HCT116 (cell line): ENCODE measurements at regions not wholly inside any gene's neighbourhood (a gene's known extent, or its start where the extent isn't known, plus 50 kb on each side); places are given as distances from the start of the nearest gene placed in this dataset.

ENCODE experiments used
- EGR1 ChIP-seq: IDR thresholded peaks from 2 replicates; pipeline ENCODE4 v1.6.1; 2012; ENCODE audit warnings: low read depth
- POLR2AphosphoS5 ChIP-seq: IDR thresholded peaks from 2 replicates; pipeline ENCODE4 v1.6.1; 2011; ENCODE audit warnings: mild to moderate bottlenecking, low read depth, low read length, moderate library complexity
- SIN3A ChIP-seq: IDR thresholded peaks from 2 replicates; pipeline ENCODE4 v1.6.1; 2012; ENCODE audit warnings: low read depth
- SP1 ChIP-seq: IDR thresholded peaks from 2 replicates; pipeline ENCODE4 v1.6.1; 2012; ENCODE audit warnings: low read depth
- TF ChIP-seq, protein P1 (sequence below), 3 experiments: fragments of 200-600 bp in 1 of 3; sonication (generic) in 1 of 3; IDR thresholded peaks in 2 of 3; conservative IDR thresholded peaks in 1 of 3; 2 replicates each; pipeline ENCODE4 v1.5.1; 2012 to 2017; ENCODE audit warnings: low read depth in 2 of 3, low read length in 2 of 3, antibody characterized with exemption in 1 of 3, borderline replicate concordance in 1 of 3, control low read depth in 1 of 3, mild to moderate bottlenecking in 1 of 3, mixed read lengths in 1 of 3, mixed run types in 1 of 3, moderate library complexity in 1 of 3; ENCODE audit not compliant: insufficient read depth in 1 of 3
- TF ChIP-seq, protein P2 (sequence below): IDR thresholded peaks from 2 replicates; pipeline ENCODE4 v1.6.1; 2012

DNA sequence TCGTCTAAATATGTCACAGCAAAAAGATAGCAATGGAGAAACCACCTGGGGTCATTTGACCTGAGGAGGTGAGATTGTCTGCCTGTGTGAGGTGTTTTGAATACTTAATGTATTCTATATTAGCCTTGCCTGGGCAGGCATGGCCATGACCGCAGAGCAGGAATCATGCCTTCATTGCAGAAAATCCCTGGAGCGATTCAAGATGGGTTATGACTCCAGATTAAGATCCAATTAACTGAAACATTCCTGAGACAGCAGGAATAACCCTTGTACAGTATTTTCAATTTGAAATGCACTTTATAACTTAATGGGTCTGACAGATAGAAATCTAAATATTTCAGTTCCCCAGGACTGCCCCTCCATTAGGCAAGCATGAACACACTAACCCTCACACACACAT, 227.3 kb upstream of the RAB6C start:
- TF ChIP-seq POLR2AphosphoS5: no peak
- TF ChIP-seq, protein P1, sequence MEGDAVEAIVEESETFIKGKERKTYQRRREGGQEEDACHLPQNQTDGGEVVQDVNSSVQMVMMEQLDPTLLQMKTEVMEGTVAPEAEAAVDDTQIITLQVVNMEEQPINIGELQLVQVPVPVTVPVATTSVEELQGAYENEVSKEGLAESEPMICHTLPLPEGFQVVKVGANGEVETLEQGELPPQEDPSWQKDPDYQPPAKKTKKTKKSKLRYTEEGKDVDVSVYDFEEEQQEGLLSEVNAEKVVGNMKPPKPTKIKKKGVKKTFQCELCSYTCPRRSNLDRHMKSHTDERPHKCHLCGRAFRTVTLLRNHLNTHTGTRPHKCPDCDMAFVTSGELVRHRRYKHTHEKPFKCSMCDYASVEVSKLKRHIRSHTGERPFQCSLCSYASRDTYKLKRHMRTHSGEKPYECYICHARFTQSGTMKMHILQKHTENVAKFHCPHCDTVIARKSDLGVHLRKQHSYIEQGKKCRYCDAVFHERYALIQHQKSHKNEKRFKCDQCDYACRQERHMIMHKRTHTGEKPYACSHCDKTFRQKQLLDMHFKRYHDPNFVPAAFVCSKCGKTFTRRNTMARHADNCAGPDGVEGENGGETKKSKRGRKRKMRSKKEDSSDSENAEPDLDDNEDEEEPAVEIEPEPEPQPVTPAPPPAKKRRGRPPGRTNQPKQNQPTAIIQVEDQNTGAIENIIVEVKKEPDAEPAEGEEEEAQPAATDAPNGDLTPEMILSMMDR (IDR thresholded peaks at IDR 0.05 in 2 of 3, conservative IDR thresholded peaks at IDR 0.05 in 1 of 3; ENCODE audit: borderline replicate concordance in 1 of 3, insufficient read depth in 1 of 3, low read depth in 2 of 3, low read length in 2 of 3): no peak
- TF ChIP-seq SIN3A: no peak
- TF ChIP-seq SP1: no peak
- no peak for TF ChIP-seq EGR1
- TF ChIP-seq, protein P2, sequence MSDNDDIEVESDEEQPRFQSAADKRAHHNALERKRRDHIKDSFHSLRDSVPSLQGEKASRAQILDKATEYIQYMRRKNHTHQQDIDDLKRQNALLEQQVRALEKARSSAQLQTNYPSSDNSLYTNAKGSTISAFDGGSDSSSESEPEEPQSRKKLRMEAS: no peak
